ENCODE measurements at regions not wholly inside any gene's neighbourhood (a gene's known extent, or its start where the extent isn't known, plus 50 kb on each side); places are given as distances from the start of the nearest gene placed in this dataset.

DNA sequence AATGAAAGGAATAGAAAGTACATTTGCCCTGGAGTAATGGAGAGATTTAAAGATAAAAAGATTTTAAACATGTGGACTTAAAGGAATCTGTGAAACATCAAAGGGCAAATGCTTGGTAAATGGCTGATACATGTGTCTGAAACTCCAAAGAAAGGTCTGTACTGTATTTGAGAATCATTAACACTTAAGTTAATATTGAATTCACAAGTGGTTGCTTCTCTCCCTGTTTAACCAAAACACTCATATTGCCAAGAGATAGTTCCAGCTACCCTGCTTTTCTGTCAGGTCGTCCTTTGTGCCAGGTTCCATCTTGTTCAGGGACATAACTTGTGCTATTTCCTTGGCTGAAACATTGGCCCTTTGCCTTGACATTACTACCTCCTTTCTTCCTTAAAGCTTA, 171.3 kb upstream of the HS3ST5 start:
- Histone ChIP-seq H3K4ac (replicated peaks; ENCODE audit: insufficient read length, low read depth, low read length) (no peak overlapping the region), H3K9ac (replicated peaks in 1 of 4; ENCODE audit: extremely low read depth in 1 of 4, low read depth in 3 of 4, low read length in 3 of 4) (no peak overlapping the region), H2BK15ac (ENCODE audit: low read length) (no peak overlapping the region), H3K4me1 (replicated peaks in 1 of 4; ENCODE audit: control insufficient read depth in 3 of 4, insufficient read depth in 4 of 4, low read length in 3 of 4) (no peaks in the 10 kb centered on the region; a peak in 1 of 7 replicates), H4K8ac (ENCODE audit: extremely low read depth, insufficient read depth, low read length) (no peak overlapping the region), H3K79me2 (ENCODE audit: control insufficient read depth in 1 of 2, insufficient read depth in 2 of 2, low read length in 2 of 2) (no peaks in the 10 kb centered on the region), H2BK120ac (replicated peaks; ENCODE audit: low read depth, low read length) (no peak overlapping the region), H3K27me3 (replicated peaks in 1 of 4; ENCODE audit: control insufficient read depth in 3 of 4, extremely low read depth in 1 of 4, insufficient read depth in 3 of 4, low read length in 3 of 4) (no peaks in the 10 kb centered on the region), H3K56ac (replicated peaks; ENCODE audit: insufficient read length, low read depth, low read length) (no peak overlapping the region), H4K20me1 (replicated peaks in 1 of 2; ENCODE audit: control insufficient read depth in 1 of 2, insufficient read depth in 2 of 2, low read length in 2 of 2) (no peaks in the 10 kb centered on the region), H3K9me3 (ENCODE audit: insufficient read depth in 2 of 2, low read depth in 1 of 2, low read length in 1 of 2) (no peaks in the 10 kb centered on the region), H3K79me1 (ENCODE audit: low read depth, low read length) (no peaks in the 10 kb centered on the region), H2BK12ac (ENCODE audit: low read depth, low read length) (no peak overlapping the region), H3K14ac (ENCODE audit: insufficient read length) (no peak overlapping the region), H3K4me2 (ENCODE audit: insufficient read depth in 1 of 2, low read depth in 2 of 2, low read length in 2 of 2) (no peak overlapping the region), H3K23me2 (ENCODE audit: low read depth, low read length) (no peaks in the 10 kb centered on the region; the same call in 1 of the 2 replicates), H3K18ac (ENCODE audit: extremely low read depth, low read length) (no peak overlapping the region), H2BK20ac (ENCODE audit: low read length) (no peak overlapping the region), H3K4me3 (ENCODE audit: extremely low read depth in 1 of 4, insufficient read depth in 2 of 4, low read depth in 3 of 4, low read length in 4 of 4) (no peak overlapping the region), H2AK5ac (ENCODE audit: low read depth, low read length) (no peak overlapping the region), H3K27ac (ENCODE audit: low read depth, low read length) (no peak overlapping the region), H4K5ac (ENCODE audit: insufficient read length, low read depth, low read length) (no peak overlapping the region), H3K23ac (ENCODE audit: insufficient read length) (no peak overlapping the region), H3K36me3 (ENCODE audit: control insufficient read depth in 2 of 4, insufficient read depth in 4 of 4, low read length in 3 of 4) (no peaks in the 10 kb centered on the region), H2AFZ (ENCODE audit: low read length) (no peak overlapping the region), H4K91ac (replicated peaks; ENCODE audit: insufficient read length, low read length) (no peak overlapping the region), H2BK5ac (ENCODE audit: low read depth, low read length) (no peak overlapping the region)
- WGBS, 2 experiments (ENCODE audit: extremely low coverage in 1 of 2, insufficient coverage in 1 of 2, insufficient read length in 1 of 2, insufficient replicate concordance in 2 of 2, low coverage in 1 of 2, low lambda C conversion rate in 2 of 2, missing lambda C conversion rate in 1 of 2) = 80% methylated on average over 1 of the region's 1 CpG; no CpG with 5 or more reads in 1 of the 2 experiments
- ChIA-PET POLR2A (ENCODE audit: partially characterized antibody) (no interaction called here), CTCF (ENCODE audit: partially characterized antibody) (no interaction called here)
- FAIRE-seq (no peak), DNase-seq (ENCODE audit: low read depth in 1 of 2, low spot score in 2 of 2) (no peak)
- TF ChIP-seq KDM4A (IDR thresholded peaks at IDR 0.05; ENCODE audit: low read depth, low read length, severe bottlenecking) = no peak
- TF ChIP-seq KDM5A (IDR thresholded peaks at IDR 0.05; ENCODE audit: low read length) = no peak
